ENCODE measurements at regions not wholly inside any gene's neighbourhood (a gene's known extent, or its start where the extent isn't known, plus 50 kb on each side); places are given as distances from the start of the nearest gene placed in this dataset.

- Histone ChIP-seq H3K27ac (no peak overlapping the region), H3K36me3 (ENCODE audit: control insufficient read depth, insufficient read depth, low read length) (no peaks in the 10 kb centered on the region), H3K9ac (no peak overlapping the region), H3K79me2 (no peaks in the 10 kb centered on the region), H3K4me2 (ENCODE audit: low read length) (no peak overlapping the region), H3K4me3 (ENCODE audit: low read depth, low read length) (no peak overlapping the region), H3K4me1 (no peaks in the 10 kb centered on the region), H3K27me3 (ENCODE audit: control insufficient read depth, insufficient read depth, low read length) (no peaks in the 10 kb centered on the region), H3K9me3 (ENCODE audit: control insufficient read depth, low read length) (no peaks in the 10 kb centered on the region), H2AFZ (no peak overlapping the region)
- TF ChIP-seq CTCF (IDR thresholded peaks at IDR 0.05), result no peak
Observed at GRCh38 chr22:34333285-34333684, 413.0 kb upstream of the LARGE1 start.

GRCh38 chr22:34334893-34335292, 414.6 kb upstream of the LARGE1 start:
- no peak overlapping the region for H3K9ac ChIP-seq
- no peaks in the 10 kb centered on the region for H3K27me3 ChIP-seq (ENCODE audit: control insufficient read depth, insufficient read depth, low read length)
- H3K36me3 ChIP-seq (ENCODE audit: control insufficient read depth, insufficient read depth, low read length), result no peaks in the 10 kb centered on the region
- no peak for TF ChIP-seq CTCF (IDR thresholded peaks at IDR 0.05)
- no peak overlapping the region for H2AFZ ChIP-seq
- H3K27ac ChIP-seq, result no peak overlapping the region
- no peak overlapping the region for H3K4me3 ChIP-seq (ENCODE audit: low read depth, low read length)
- H3K4me1 ChIP-seq, result no peaks in the 10 kb centered on the region
- no peaks in the 10 kb centered on the region for H3K9me3 ChIP-seq (ENCODE audit: control insufficient read depth, low read length)
- H3K4me2 ChIP-seq (ENCODE audit: low read length), result no peak overlapping the region
- H3K79me2 ChIP-seq, result no peaks in the 10 kb centered on the region

GRCh38 chr22:34344702-34345101, 424.4 kb upstream of the LARGE1 start:
- no peak overlapping the region for H3K27ac ChIP-seq
- no peak overlapping the region for H3K9ac ChIP-seq
- no peaks in the 10 kb centered on the region for H3K27me3 ChIP-seq (ENCODE audit: control insufficient read depth, insufficient read depth, low read length)
- H3K4me2 ChIP-seq (ENCODE audit: low read length), result no peak overlapping the region
- TF ChIP-seq CTCF (IDR thresholded peaks at IDR 0.05), result no peak
- H3K9me3 ChIP-seq (ENCODE audit: control insufficient read depth, low read length), result no peaks in the 10 kb centered on the region
- H2AFZ ChIP-seq, result no peak overlapping the region
- no peaks in the 10 kb centered on the region for H3K4me1 ChIP-seq
- no peak overlapping the region for H3K4me3 ChIP-seq (ENCODE audit: low read depth, low read length)
- no peaks in the 10 kb centered on the region for H3K79me2 ChIP-seq
- no peaks in the 10 kb centered on the region for H3K36me3 ChIP-seq (ENCODE audit: control insufficient read depth, insufficient read depth, low read length)

- Histone ChIP-seq H3K27ac (no peak overlapping the region), H3K4me1 (no peaks in the 10 kb centered on the region), H2AFZ (no peak overlapping the region), H3K36me3 (ENCODE audit: control insufficient read depth, insufficient read depth, low read length) (no peaks in the 10 kb centered on the region), H3K9ac (no peak overlapping the region), H3K4me3 (ENCODE audit: low read depth, low read length) (no peak overlapping the region), H3K27me3 (ENCODE audit: control insufficient read depth, insufficient read depth, low read length) (no peaks in the 10 kb centered on the region), H3K9me3 (ENCODE audit: control insufficient read depth, low read length) (no peaks in the 10 kb centered on the region), H3K79me2 (no peaks in the 10 kb centered on the region), H3K4me2 (ENCODE audit: low read length) (no peak overlapping the region)
- TF ChIP-seq CTCF (IDR thresholded peaks at IDR 0.05), result no peak
Observed at GRCh38 chr22:34354071-34354817, 434.0 kb upstream of the LARGE1 start.

- H3K36me3 ChIP-seq (ENCODE audit: control insufficient read depth, insufficient read depth, low read length), result no peaks in the 10 kb centered on the region
- no peak overlapping the region for H3K4me3 ChIP-seq (ENCODE audit: low read depth, low read length)
- no peak overlapping the region for H3K27ac ChIP-seq
- no peaks in the 10 kb centered on the region for H3K79me2 ChIP-seq
- no peak overlapping the region for H3K4me2 ChIP-seq (ENCODE audit: low read length)
- H3K9me3 ChIP-seq (ENCODE audit: control insufficient read depth, low read length), result no peaks in the 10 kb centered on the region
- H3K9ac ChIP-seq, result no peak overlapping the region
- no peak overlapping the region for H2AFZ ChIP-seq
- H3K27me3 ChIP-seq (ENCODE audit: control insufficient read depth, insufficient read depth, low read length), result no peaks in the 10 kb centered on the region
- H3K4me1 ChIP-seq, result no peaks in the 10 kb centered on the region
- no peak for TF ChIP-seq CTCF (IDR thresholded peaks at IDR 0.05)
Observed at GRCh38 chr22:34356481-34356880, 436.2 kb upstream of the LARGE1 start.
